K562 (cell line): ENCODE measurements at regions not wholly inside any gene's neighbourhood (a gene's known extent, or its start where the extent isn't known, plus 50 kb on each side); places are given as distances from the start of the nearest gene placed in this dataset.

ENCODE experiments used
- CHD1 ChIP-seq: fragments of 200-600 bp; sonication (generic); IDR thresholded peaks from one replicate; pipeline ENCODE4 v1.6.1; 2012; ENCODE audit warnings: mild to moderate bottlenecking, moderate library complexity, low read length, inconsistent platforms
- MEF2A ChIP-seq: IDR thresholded peaks from 2 replicates; pipeline ENCODE4 v1.6.1; 2011; ENCODE audit warnings: low read depth, mild to moderate bottlenecking, low read length, moderate library complexity; ENCODE audit not compliant: control insufficient read depth
- TAL1 ChIP-seq: fragments of 450-650 bp; IDR thresholded peaks from 2 replicates; pipeline ENCODE4 v1.6.1; 2016; ENCODE audit warnings: mild to moderate bottlenecking
- ZNF507 ChIP-seq: conservative IDR thresholded peaks from 2 replicates; pipeline ENCODE4 v1.6.1; 2017; ENCODE audit warnings: missing genetic modification characterization, missing compliant biosample characterization
- TF ChIP-seq, protein P1 (sequence below): fragments of 250-450 bp; sonication (Bioruptor Pico); IDR thresholded peaks from 2 replicates; pipeline ENCODE4 v1.4.0; 2020
- TF ChIP-seq, protein P2 (sequence below): fragments of 200-800 bp; sonication (Bioruptor generic); IDR thresholded peaks from 2 replicates; pipeline ENCODE4 v1.6.1; 2017; ENCODE audit warnings: missing genetic modification characterization, missing compliant biosample characterization

DNA sequence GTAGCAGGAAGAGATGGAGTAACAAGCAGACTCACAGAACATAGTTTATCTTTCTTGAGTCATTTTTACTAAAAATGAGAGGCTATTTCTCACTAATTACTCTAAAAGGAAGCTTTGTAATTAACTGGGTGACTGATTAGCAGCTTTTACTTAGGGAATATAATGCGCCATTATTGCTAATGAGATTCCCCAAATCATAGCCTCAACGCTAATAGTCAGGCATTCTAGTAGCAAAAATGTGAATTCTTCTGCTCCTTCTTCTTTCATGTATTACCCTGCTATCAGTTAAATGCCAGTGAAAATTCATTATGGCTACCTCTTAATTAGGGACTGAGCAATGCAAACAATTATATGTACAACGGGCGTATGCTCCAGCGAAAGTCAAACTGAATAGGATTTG, 349.8 kb downstream of the CDH19 start (continued):
- TF ChIP-seq CHD1 (no peak), MEF2A (no peak), TAL1 (no peak), ZNF507 (tag) (no peak)
- TF ChIP-seq, protein P1, sequence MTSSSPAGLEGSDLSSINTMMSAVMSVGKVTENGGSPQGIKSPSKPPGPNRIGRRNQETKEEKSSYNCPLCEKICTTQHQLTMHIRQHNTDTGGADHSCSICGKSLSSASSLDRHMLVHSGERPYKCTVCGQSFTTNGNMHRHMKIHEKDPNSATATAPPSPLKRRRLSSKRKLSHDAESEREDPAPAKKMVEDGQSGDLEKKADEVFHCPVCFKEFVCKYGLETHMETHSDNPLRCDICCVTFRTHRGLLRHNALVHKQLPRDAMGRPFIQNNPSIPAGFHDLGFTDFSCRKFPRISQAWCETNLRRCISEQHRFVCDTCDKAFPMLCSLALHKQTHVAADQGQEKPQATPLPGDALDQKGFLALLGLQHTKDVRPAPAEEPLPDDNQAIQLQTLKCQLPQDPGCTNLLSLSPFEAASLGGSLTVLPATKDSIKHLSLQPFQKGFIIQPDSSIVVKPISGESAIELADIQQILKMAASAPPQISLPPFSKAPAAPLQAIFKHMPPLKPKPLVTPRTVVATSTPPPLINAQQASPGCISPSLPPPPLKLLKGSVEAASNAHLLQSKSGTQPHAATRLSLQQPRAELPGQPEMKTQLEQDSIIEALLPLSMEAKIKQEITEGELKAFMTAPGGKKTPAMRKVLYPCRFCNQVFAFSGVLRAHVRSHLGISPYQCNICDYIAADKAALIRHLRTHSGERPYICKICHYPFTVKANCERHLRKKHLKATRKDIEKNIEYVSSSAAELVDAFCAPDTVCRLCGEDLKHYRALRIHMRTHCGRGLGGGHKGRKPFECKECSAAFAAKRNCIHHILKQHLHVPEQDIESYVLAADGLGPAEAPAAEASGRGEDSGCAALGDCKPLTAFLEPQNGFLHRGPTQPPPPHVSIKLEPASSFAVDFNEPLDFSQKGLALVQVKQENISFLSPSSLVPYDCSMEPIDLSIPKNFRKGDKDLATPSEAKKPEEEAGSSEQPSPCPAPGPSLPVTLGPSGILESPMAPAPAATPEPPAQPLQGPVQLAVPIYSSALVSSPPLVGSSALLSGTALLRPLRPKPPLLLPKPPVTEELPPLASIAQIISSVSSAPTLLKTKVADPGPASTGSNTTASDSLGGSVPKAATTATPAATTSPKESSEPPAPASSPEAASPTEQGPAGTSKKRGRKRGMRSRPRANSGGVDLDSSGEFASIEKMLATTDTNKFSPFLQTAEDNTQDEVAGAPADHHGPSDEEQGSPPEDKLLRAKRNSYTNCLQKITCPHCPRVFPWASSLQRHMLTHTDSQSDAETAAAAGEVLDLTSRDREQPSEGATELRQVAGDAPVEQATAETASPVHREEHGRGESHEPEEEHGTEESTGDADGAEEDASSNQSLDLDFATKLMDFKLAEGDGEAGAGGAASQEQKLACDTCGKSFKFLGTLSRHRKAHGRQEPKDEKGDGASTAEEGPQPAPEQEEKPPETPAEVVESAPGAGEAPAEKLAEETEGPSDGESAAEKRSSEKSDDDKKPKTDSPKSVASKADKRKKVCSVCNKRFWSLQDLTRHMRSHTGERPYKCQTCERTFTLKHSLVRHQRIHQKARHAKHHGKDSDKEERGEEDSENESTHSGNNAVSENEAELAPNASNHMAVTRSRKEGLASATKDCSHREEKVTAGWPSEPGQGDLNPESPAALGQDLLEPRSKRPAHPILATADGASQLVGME (CRISPR knock-in tag): no peak
- TF ChIP-seq, protein P2, sequence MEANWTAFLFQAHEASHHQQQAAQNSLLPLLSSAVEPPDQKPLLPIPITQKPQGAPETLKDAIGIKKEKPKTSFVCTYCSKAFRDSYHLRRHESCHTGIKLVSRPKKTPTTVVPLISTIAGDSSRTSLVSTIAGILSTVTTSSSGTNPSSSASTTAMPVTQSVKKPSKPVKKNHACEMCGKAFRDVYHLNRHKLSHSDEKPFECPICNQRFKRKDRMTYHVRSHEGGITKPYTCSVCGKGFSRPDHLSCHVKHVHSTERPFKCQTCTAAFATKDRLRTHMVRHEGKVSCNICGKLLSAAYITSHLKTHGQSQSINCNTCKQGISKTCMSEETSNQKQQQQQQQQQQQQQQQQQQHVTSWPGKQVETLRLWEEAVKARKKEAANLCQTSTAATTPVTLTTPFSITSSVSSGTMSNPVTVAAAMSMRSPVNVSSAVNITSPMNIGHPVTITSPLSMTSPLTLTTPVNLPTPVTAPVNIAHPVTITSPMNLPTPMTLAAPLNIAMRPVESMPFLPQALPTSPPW (CRISPR knock-in tag): no peak
